KMS-11 (cell line): ENCODE measurements at regions not wholly inside any gene's neighbourhood (a gene's known extent, or its start where the extent isn't known, plus 50 kb on each side); places are given as distances from the start of the nearest gene placed in this dataset.

ENCODE experiments used
- H2AFZ ChIP-seq: fragments of 200-600 bp; sonication (generic); 2 replicates; pipeline ENCODE4 v1.6.1; 2016; ENCODE audit warnings: antibody characterized with exemption, mixed run types, low read depth
- H3K27ac ChIP-seq: fragments of 200-600 bp; sonication (generic); 2 replicates; pipeline ENCODE4 v1.6.1; 2016; ENCODE audit warnings: mild to moderate bottlenecking, mixed run types
- H3K27me3 ChIP-seq: fragments of 200-600 bp; sonication (generic); 2 replicates; pipeline ENCODE4 v1.6.1; 2017; ENCODE audit warnings: mild to moderate bottlenecking, low read depth, mixed run types, moderate library complexity; ENCODE audit not compliant: insufficient read depth
- H3K36me3 ChIP-seq: fragments of 200-600 bp; sonication (generic); 2 replicates; pipeline ENCODE4 v1.6.1; 2017; ENCODE audit warnings: mild to moderate bottlenecking, mixed run types; ENCODE audit not compliant: insufficient read depth
- H3K4me1 ChIP-seq: fragments of 200-600 bp; sonication (generic); 2 replicates; pipeline ENCODE4 v1.6.1; 2016; ENCODE audit warnings: mild to moderate bottlenecking, low read depth, mixed run types; ENCODE audit not compliant: poor library complexity, severe bottlenecking
- H3K4me2 ChIP-seq: fragments of 200-600 bp; sonication (generic); 2 replicates; pipeline ENCODE4 v1.7.0; 2016; ENCODE audit warnings: mild to moderate bottlenecking, mixed run types
- H3K4me3 ChIP-seq: fragments of 200-600 bp; sonication (generic); IDR thresholded peaks from 2 replicates; pipeline ENCODE4 v1.6.1; 2017; ENCODE audit warnings: low read depth, low read length, mixed read lengths; ENCODE audit not compliant: insufficient read depth
- H3K79me2 ChIP-seq: fragments of 200-600 bp; sonication (generic); 2 replicates; pipeline ENCODE4 v1.6.1; 2016; ENCODE audit warnings: low read depth, mixed run types; ENCODE audit not compliant: insufficient read depth
- H3K9ac ChIP-seq: fragments of 200-600 bp; sonication (generic); 2 replicates; pipeline ENCODE4 v1.6.1; 2016; ENCODE audit warnings: mild to moderate bottlenecking, mixed run types
- H4K20me1 ChIP-seq: fragments of 200-600 bp; sonication (generic); 2 replicates; pipeline ENCODE4 v1.6.1; 2016; ENCODE audit warnings: mild to moderate bottlenecking, mixed run types; ENCODE audit not compliant: insufficient read depth
- CTCF ChIP-seq: fragments of 200-600 bp; sonication (generic); conservative IDR thresholded peaks from 2 replicates; pipeline ENCODE4 v1.6.1; 2017; ENCODE audit warnings: low read depth, mild to moderate bottlenecking, antibody characterized with exemption, low read length, moderate library complexity, mixed read lengths

DNA sequence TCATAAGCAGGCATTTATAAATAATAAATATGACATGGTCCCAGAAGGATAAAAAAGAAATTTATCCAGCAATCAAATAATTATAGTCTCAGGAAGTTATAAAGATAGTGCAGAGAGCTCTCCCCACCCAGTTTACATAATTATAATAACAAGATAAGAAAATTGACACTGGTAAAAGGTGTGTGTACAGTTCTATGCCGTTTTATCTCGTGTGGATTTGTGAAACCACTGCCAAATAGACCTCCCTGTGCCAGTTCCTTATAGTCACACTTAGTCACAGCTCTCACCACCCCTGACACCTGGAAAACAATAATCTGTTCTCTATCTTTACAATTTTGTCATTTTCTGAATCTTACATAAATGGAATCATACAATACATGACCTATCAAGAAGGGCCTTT is 320.1 kb downstream of the KBTBD8 start:
- H3K9ac ChIP-seq, result no peak overlapping the region
- no peak overlapping the region for H2AFZ ChIP-seq
- no peaks in the 10 kb centered on the region for H3K36me3 ChIP-seq
- no peak overlapping the region for H3K4me3 ChIP-seq
- H3K27me3 ChIP-seq, result no peaks in the 10 kb centered on the region
- H3K4me2 ChIP-seq, result no peak overlapping the region
- TF ChIP-seq CTCF, result no peak
- H3K27ac ChIP-seq, result no peak overlapping the region
- no peaks in the 10 kb centered on the region for H3K79me2 ChIP-seq
- no peaks in the 10 kb centered on the region for H4K20me1 ChIP-seq
- H3K4me1 ChIP-seq, result no peaks in the 10 kb centered on the region

GRCh38 chr3:67324554-67324953 is 326.4 kb downstream of the KBTBD8 start:
- Histone ChIP-seq H3K4me1 (no peaks in the 10 kb centered on the region), H3K4me3 (no peak overlapping the region), H3K36me3 (no peaks in the 10 kb centered on the region), H2AFZ (no peak overlapping the region), H3K79me2 (no peaks in the 10 kb centered on the region), H4K20me1 (no peaks in the 10 kb centered on the region), H3K27me3 (no peaks in the 10 kb centered on the region), H3K27ac (no peak overlapping the region), H3K4me2 (no peak overlapping the region), H3K9ac (no peak overlapping the region)
- no peak for TF ChIP-seq CTCF
